Breast epithelium (tissue), 3 donors: ENCODE measurements at regions not wholly inside any gene's neighbourhood (a gene's known extent, or its start where the extent isn't known, plus 50 kb on each side); places are given as distances from the start of the nearest gene placed in this dataset.

Experiments
- CTCF ChIP-seq, 3 donors: fragments of 450-650 bp; IDR thresholded peaks; one replicate each; pipeline ENCODE4 v1.5.1; 2016 to 2017; ENCODE audit warnings: antibody characterized with exemption in 3 of 3, mild to moderate bottlenecking in 3 of 3, moderate library complexity in 3 of 3
- POLR2A ChIP-seq: fragments of 450-650 bp; IDR thresholded peaks from one replicate; pipeline ENCODE4 v1.6.1; 2016; ENCODE audit warnings: antibody characterized with exemption, mild to moderate bottlenecking, moderate library complexity
- POLR2AphosphoS5 ChIP-seq, 3 donors: sonication (generic); formaldehyde crosslinking; IDR thresholded peaks; one replicate each; pipeline ENCODE4 v1.6.1; 2017; ENCODE audit warnings: antibody characterized with exemption in 3 of 3

GRCh38 chr9:108085294-108085693, 595.7 kb upstream of the KLF4 start:
- TF ChIP-seq POLR2A: no peak
- TF ChIP-seq CTCF (IDR thresholded peaks at IDR 0.05): no peak
- no peak for TF ChIP-seq POLR2AphosphoS5 (IDR thresholded peaks at IDR 0.05)
